HepG2 (cell line): ENCODE measurements at regions not wholly inside any gene's neighbourhood (a gene's known extent, or its start where the extent isn't known, plus 50 kb on each side); places are given as distances from the start of the nearest gene placed in this dataset.

ENCODE experiments used
- ATAC-seq: fragments of 200-7000 bp; cut with Tn5 transposase; 3 replicates; pipeline ENCODE4 v1.9.1; 2020; ENCODE audit warnings: mild to moderate bottlenecking, moderate library complexity
- BruUV-seq: library from RNA; stranded (reverse); fragments of 400-500 nt; replicated peaks from 2 replicates; lab custom pipeline; 2021; lab: Mats Ljungman, UMichigan
- CTCF ChIA-PET: fragments of 300-600 bp; formaldehyde crosslinking; extraction: SDS; loops from one replicate; lab custom pipeline; 2021; ENCODE audit warnings: low total read pairs, inconsistent platforms, low intra/inter-chr PET ratio; lab: Yijun Ruan, JAX
- POLR2A ChIA-PET: fragments of 350-600 bp; sonication (Branson Sonifier 250); formaldehyde crosslinking; loops from one replicate; lab custom pipeline; 2020; ENCODE audit warnings: antibody characterized with exemption, inconsistent platforms; lab: Yijun Ruan, JAX
- DNase-seq: peaks from one replicate; pipeline ENCODE4 v3.0.0-alpha.2; 2015; ENCODE audit warnings: low spot score
- FAIRE-seq: peaks from 3 replicates; lab custom pipeline; 2011; peaks lifted over from hg19 to GRCh38; lab: Jason Lieb, UNC
- H2AFZ ChIP-seq: one replicate; pipeline ENCODE4 v1.6.1; 2011; ENCODE audit warnings: low read length, inconsistent platforms
- H3K27ac ChIP-seq: fragments of 300-600 bp; 3 replicates; pipeline ENCODE4 v1.8.0; 2011; ENCODE audit warnings: mixed run types, mild to moderate bottlenecking, mixed read lengths, low read length, inconsistent platforms; ENCODE audit not compliant: insufficient read depth; ENCODE audit errors: extremely low read length
- H3K27me3 ChIP-seq, 2 experiments: fragments of 200-600 bp in 1 of 2; 2 replicates in 1 of 2; 3 replicates in 1 of 2; pipeline versions ENCODE4 v1.6.0 to v1.8.0; 2011; ENCODE audit warnings: low read length in 2 of 2, mild to moderate bottlenecking in 2 of 2, moderate library complexity in 2 of 2, inconsistent platforms in 1 of 2; ENCODE audit not compliant: insufficient read depth in 2 of 2, control insufficient read depth in 1 of 2
- H3K36me3 ChIP-seq, 2 experiments: fragments of 200-600 bp in 1 of 2; replicated peaks in 1 of 2; 2 replicates in 1 of 2; 3 replicates in 1 of 2; pipeline versions ENCODE4 v1.5.1 to v1.8.0; 2011; ENCODE audit warnings: low read length in 2 of 2, inconsistent platforms in 1 of 2; ENCODE audit not compliant: insufficient read depth in 2 of 2, control insufficient read depth in 1 of 2
- H3K4me1 ChIP-seq: 2 replicates; pipeline ENCODE4 v1.5.1; 2012; ENCODE audit warnings: low read length, inconsistent platforms; ENCODE audit not compliant: insufficient read depth
- H3K4me2 ChIP-seq: 2 replicates; pipeline ENCODE4 v1.6.0; 2011; ENCODE audit warnings: low read depth, low read length, inconsistent platforms
- H3K4me3 ChIP-seq, 3 experiments: fragments of 200-600 bp in 1 of 3; sonication (generic), shearing (Covaris generic) in 1 of 3; replicated peaks in 1 of 3; 2 replicates each; pipeline ENCODE4 v1.5.1; 2011 to 2016; ENCODE audit warnings: low read length in 3 of 3, inconsistent platforms in 2 of 3, low read depth in 2 of 3, mild to moderate bottlenecking in 2 of 3, control low read depth in 1 of 3, mixed read lengths in 1 of 3; ENCODE audit not compliant: insufficient read depth in 1 of 3
- H3K79me2 ChIP-seq: one replicate; pipeline ENCODE4 v1.6.1; 2011; ENCODE audit warnings: low read length, inconsistent platforms; ENCODE audit not compliant: insufficient read depth
- H3K9ac ChIP-seq: 2 replicates; pipeline ENCODE4 v1.6.0; 2011; ENCODE audit warnings: mild to moderate bottlenecking, low read depth, low read length, inconsistent platforms; ENCODE audit not compliant: insufficient read depth
- H3K9me3 ChIP-seq: 2 replicates; pipeline ENCODE4 v1.5.1; 2012; ENCODE audit warnings: mild to moderate bottlenecking, low read length
- H4K20me1 ChIP-seq: 2 replicates; pipeline ENCODE4 v1.6.0; 2011; ENCODE audit warnings: inconsistent platforms, mild to moderate bottlenecking, low read length, moderate library complexity; ENCODE audit not compliant: insufficient read depth
- FIP1L1 ChIP-seq: fragments of 200-400 bp; formaldehyde crosslinking; IDR thresholded peaks from 2 replicates; pipeline ENCODE4 v1.6.1; 2018; ENCODE audit warnings: low read depth, mild to moderate bottlenecking, low read length, moderate library complexity, borderline replicate concordance; ENCODE audit not compliant: insufficient read depth
- PBX3 ChIP-seq: sonication (generic); formaldehyde crosslinking; IDR thresholded peaks from 2 replicates; pipeline ENCODE4 v1.8.1; 2023; ENCODE audit warnings: missing genetic modification reagents, inconsistent platforms, borderline replicate concordance
- ZMAT5 ChIP-seq: sonication (generic); formaldehyde crosslinking; IDR thresholded peaks from 2 replicates; pipeline ENCODE4 v1.5.0; 2020; ENCODE audit warnings: mild to moderate bottlenecking, low read depth, missing genetic modification reagents, borderline replicate concordance
- ZNF563 ChIP-seq: sonication (generic); formaldehyde crosslinking; IDR thresholded peaks from 2 replicates; pipeline ENCODE4 v1.8.0; 2022; ENCODE audit warnings: mild to moderate bottlenecking, moderate library complexity, missing genetic modification reagents
- ZNF652 ChIP-seq: IDR thresholded peaks from 2 replicates; pipeline ENCODE4 v1.6.1; 2016; ENCODE audit warnings: low read depth, borderline replicate concordance
- ZNF788 ChIP-seq: sonication (generic); formaldehyde crosslinking; IDR thresholded peaks from 2 replicates; pipeline ENCODE4 v1.5.0; 2020; ENCODE audit warnings: mild to moderate bottlenecking, missing genetic modification reagents, borderline replicate concordance
- WGBS: methylation state at CpG from one replicate; pipeline ENCODE4 v1.1.6; 2017; ENCODE audit warnings: low lambda C conversion rate; 5-methylcytosine and 5-hydroxymethylcytosine counted together
- in situ Hi-C: cut with HindIII; loops from 2 replicates; pipeline ENCODE4 v1.10.0; 2017; ENCODE audit warnings: low pct_unique_long_range_greater_than_20kb; ENCODE audit not compliant: extremely low pct_ligation_motif_present
- intact Hi-C: fragments of 100-400 bp; cut with micrococcal nuclease; formaldehyde crosslinking; loops from one replicate; pipeline ENCODE4 v1.10.0; 2022; ENCODE audit not compliant: unreplicated experiment

- no peak overlapping the region for H3K4me3 ChIP-seq
- H2AFZ ChIP-seq, result no peak overlapping the region
- H3K27me3 ChIP-seq, result no peaks in the 10 kb centered on the region
- no peaks in the 10 kb centered on the region for H3K79me2 ChIP-seq
- no peak overlapping the region for H3K4me2 ChIP-seq
- intact Hi-C loops (no loop called here), in situ Hi-C loops (no loop called here)
- H3K27ac ChIP-seq, result no peak overlapping the region
- TF ChIP-seq ZMAT5 (CRISPR knock-in tag), result no peak
- TF ChIP-seq FIP1L1, result no peak
- FAIRE-seq, result no peak
- H3K9ac ChIP-seq, result no peak overlapping the region
- BruUV-seq, result no TSS peak
- WGBS, result 47% methylated on average over 2 of the region's 2 CpGs
- no peak for ATAC-seq
- no peaks in the 10 kb centered on the region for H3K36me3 ChIP-seq
- no peak for DNase-seq
- H3K9me3 ChIP-seq, result no peaks in the 10 kb centered on the region
- POLR2A ChIA-PET, result no interaction called here
- no peaks in the 10 kb centered on the region for H3K4me1 ChIP-seq
- CTCF ChIA-PET, result no interaction called here
- no peaks in the 10 kb centered on the region for H4K20me1 ChIP-seq
Observed at GRCh38 chr2:16454621-16455020, 211.0 kb downstream of the CYRIA start.

GRCh38 chr2:16452123-16452522, 213.5 kb downstream of the CYRIA start:
- TF ChIP-seq ZNF788 (no peak), ZNF563 (CRISPR knock-in tag) (no peak), PBX3 (no peak), ZNF652 (CRISPR knock-in tag) (no peak)
- no peaks in the 10 kb centered on the region for H3K79me2 ChIP-seq
- no peaks in the 10 kb centered on the region for H3K4me1 ChIP-seq
- no peak overlapping the region for H3K9ac ChIP-seq
- intact Hi-C loops, result no loop called here
- no peaks in the 10 kb centered on the region for H4K20me1 ChIP-seq
- no peak overlapping the region for H2AFZ ChIP-seq
- H3K4me2 ChIP-seq, result no peak overlapping the region
- WGBS, result 87% methylated on average over 5 of the region's 5 CpGs
- BruUV-seq, result no TSS peak
- no peaks in the 10 kb centered on the region for H3K36me3 ChIP-seq
- ChIA-PET POLR2A (no interaction called here), CTCF (no interaction called here)
- no peak overlapping the region for H3K27ac ChIP-seq
- H3K9me3 ChIP-seq, result no peaks in the 10 kb centered on the region
- no peak for ATAC-seq
- in situ Hi-C loops, result no loop called here
- H3K27me3 ChIP-seq, result no peaks in the 10 kb centered on the region
- no peak for DNase-seq
- no peak for FAIRE-seq
- H3K4me3 ChIP-seq, result no peak overlapping the region
